GM23338 (cell line): ENCODE measurements at regions not wholly inside any gene's neighbourhood (a gene's known extent, or its start where the extent isn't known, plus 50 kb on each side); places are given as distances from the start of the nearest gene placed in this dataset.

Experiments used
- CREB1 ChIP-seq: fragments of 250-450 bp; sonication (Bioruptor Pico); IDR thresholded peaks from 2 replicates; pipeline ENCODE4 v1.5.0; 2020; ENCODE audit warnings: low read depth, mild to moderate bottlenecking, moderate library complexity
- CTCF ChIP-seq, 2 experiments: fragments of 200-600 bp in 1 of 2; sonication (generic) in 1 of 2; conservative IDR thresholded peaks; 2 replicates each; pipeline versions ENCODE4 v1.5.1 to v1.6.1; 2016 to 2017; ENCODE audit warnings: antibody characterized with exemption in 2 of 2, low read depth in 2 of 2, mild to moderate bottlenecking in 2 of 2, moderate library complexity in 1 of 2
- EZH2 ChIP-seq: fragments of 200-600 bp; sonication (generic); IDR thresholded peaks from one replicate; pipeline ENCODE4 v1.8.0; 2017; ENCODE audit warnings: antibody characterized with exemption, mild to moderate bottlenecking, low read depth; ENCODE audit not compliant: unreplicated experiment
- EZH2phosphoT487 ChIP-seq: fragments of 200-600 bp; sonication (generic); IDR thresholded peaks from one replicate; pipeline ENCODE4 v1.8.1; 2018; ENCODE audit warnings: antibody characterized with exemption; ENCODE audit not compliant: unreplicated experiment
- JUNB ChIP-seq: IDR thresholded peaks from one replicate; pipeline ENCODE4 v1.6.1; 2016; ENCODE audit warnings: antibody characterized with exemption; ENCODE audit not compliant: unreplicated experiment
- NANOG ChIP-seq: IDR thresholded peaks from 2 replicates; pipeline ENCODE4 v1.6.1; 2016; ENCODE audit warnings: antibody characterized with exemption, borderline replicate concordance
- POLR2AphosphoS5 ChIP-seq: IDR thresholded peaks from 2 replicates; pipeline ENCODE4 v1.6.1; 2016; ENCODE audit warnings: antibody characterized with exemption, low read depth
- STAT1 ChIP-seq: IDR thresholded peaks from one replicate; pipeline ENCODE4 v1.6.1; 2016; ENCODE audit warnings: antibody characterized with exemption; ENCODE audit not compliant: unreplicated experiment
- ZNF114 ChIP-seq: fragments of 250-450 bp; sonication (Bioruptor Pico); IDR thresholded peaks from 2 replicates; pipeline ENCODE4 v1.5.0; 2020; ENCODE audit warnings: mild to moderate bottlenecking, moderate library complexity
- ZNF331 ChIP-seq: fragments of 250-450 bp; sonication (Bioruptor Pico); IDR thresholded peaks from 2 replicates; pipeline ENCODE4 v1.5.0; 2020; ENCODE audit warnings: low read depth, mild to moderate bottlenecking, moderate library complexity
- TF ChIP-seq, protein P1 (sequence below): IDR thresholded peaks from one replicate; pipeline ENCODE4 v1.6.1; 2018; ENCODE audit warnings: antibody characterized with exemption; ENCODE audit not compliant: unreplicated experiment

GRCh38 chr16:80041410-80041809, 440.9 kb upstream of the MAF start:
- TF ChIP-seq CREB1 (CRISPR knock-in tag) (no peak), CTCF (conservative IDR thresholded peaks at IDR 0.05; ENCODE audit: low read depth in 2 of 2) (no peak), EZH2 (no peak), POLR2AphosphoS5 (no peak), EZH2phosphoT487 (no peak), NANOG (no peak), ZNF114 (no peak), STAT1 (no peak), JUNB (no peak), ZNF331 (CRISPR knock-in tag) (no peak)
- TF ChIP-seq, protein P1, sequence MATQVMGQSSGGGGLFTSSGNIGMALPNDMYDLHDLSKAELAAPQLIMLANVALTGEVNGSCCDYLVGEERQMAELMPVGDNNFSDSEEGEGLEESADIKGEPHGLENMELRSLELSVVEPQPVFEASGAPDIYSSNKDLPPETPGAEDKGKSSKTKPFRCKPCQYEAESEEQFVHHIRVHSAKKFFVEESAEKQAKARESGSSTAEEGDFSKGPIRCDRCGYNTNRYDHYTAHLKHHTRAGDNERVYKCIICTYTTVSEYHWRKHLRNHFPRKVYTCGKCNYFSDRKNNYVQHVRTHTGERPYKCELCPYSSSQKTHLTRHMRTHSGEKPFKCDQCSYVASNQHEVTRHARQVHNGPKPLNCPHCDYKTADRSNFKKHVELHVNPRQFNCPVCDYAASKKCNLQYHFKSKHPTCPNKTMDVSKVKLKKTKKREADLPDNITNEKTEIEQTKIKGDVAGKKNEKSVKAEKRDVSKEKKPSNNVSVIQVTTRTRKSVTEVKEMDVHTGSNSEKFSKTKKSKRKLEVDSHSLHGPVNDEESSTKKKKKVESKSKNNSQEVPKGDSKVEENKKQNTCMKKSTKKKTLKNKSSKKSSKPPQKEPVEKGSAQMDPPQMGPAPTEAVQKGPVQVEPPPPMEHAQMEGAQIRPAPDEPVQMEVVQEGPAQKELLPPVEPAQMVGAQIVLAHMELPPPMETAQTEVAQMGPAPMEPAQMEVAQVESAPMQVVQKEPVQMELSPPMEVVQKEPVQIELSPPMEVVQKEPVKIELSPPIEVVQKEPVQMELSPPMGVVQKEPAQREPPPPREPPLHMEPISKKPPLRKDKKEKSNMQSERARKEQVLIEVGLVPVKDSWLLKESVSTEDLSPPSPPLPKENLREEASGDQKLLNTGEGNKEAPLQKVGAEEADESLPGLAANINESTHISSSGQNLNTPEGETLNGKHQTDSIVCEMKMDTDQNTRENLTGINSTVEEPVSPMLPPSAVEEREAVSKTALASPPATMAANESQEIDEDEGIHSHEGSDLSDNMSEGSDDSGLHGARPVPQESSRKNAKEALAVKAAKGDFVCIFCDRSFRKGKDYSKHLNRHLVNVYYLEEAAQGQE: no peak
